Type B pancreatic cell (in vitro differentiated cells): ENCODE measurements at regions not wholly inside any gene's neighbourhood (a gene's known extent, or its start where the extent isn't known, plus 50 kb on each side); places are given as distances from the start of the nearest gene placed in this dataset.

Source experiments
- DNase-seq: peaks from one replicate; pipeline ENCODE4 v3.0.0; 2021; ENCODE audit warnings: mixed read lengths; ENCODE audit not compliant: unreplicated experiment; ENCODE audit errors: extremely low spot score
- H3K27ac Mint-ChIP-seq: 2 replicates; pipeline ENCODE4 v1.8.0; 2021; ENCODE audit warnings: mild to moderate bottlenecking, mixed read lengths
- H3K27me3 Mint-ChIP-seq: 2 replicates; pipeline ENCODE4 v1.8.0; 2021; ENCODE audit warnings: mixed read lengths
- H3K36me3 Mint-ChIP-seq: 2 replicates; pipeline ENCODE4 v1.8.0; 2021; ENCODE audit warnings: mixed read lengths
- H3K4me1 Mint-ChIP-seq: one replicate; pipeline ENCODE4 v1.8.0; 2021; ENCODE audit warnings: mixed read lengths; ENCODE audit not compliant: unreplicated experiment
- H3K4me3 Mint-ChIP-seq: 2 replicates; pipeline ENCODE4 v1.8.0; 2021; ENCODE audit warnings: mild to moderate bottlenecking, mixed read lengths
- H3K9me3 Mint-ChIP-seq: 2 replicates; pipeline ENCODE4 v1.8.0; 2021; ENCODE audit warnings: mixed read lengths
- TF ChIP-seq, protein P1 (sequence below): fragments of 200-600 bp; sonication (generic); conservative IDR thresholded peaks from 2 replicates; pipeline ENCODE4 v1.5.0; 2021; ENCODE audit warnings: antibody characterized with exemption, mild to moderate bottlenecking

DNA sequence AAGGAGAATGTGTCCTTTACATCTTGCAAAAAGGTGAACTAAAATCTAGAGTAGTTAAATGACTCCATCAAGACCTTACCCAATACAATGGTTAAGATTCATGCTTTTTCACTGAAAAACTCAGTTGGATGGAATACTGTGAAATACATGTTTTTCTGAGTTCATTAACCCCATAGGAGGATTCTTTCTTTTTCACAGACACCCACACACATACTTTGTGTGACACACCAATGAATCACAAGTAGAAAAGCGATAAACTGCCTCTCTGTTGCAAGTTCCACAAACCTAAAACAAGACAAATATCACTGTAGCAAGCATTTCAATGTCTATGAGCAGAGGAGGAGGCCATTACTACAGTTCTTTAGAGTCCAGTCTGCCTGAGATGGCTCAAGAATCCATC, 258.8 kb upstream of the CDH5 start:
- no peaks in the 10 kb centered on the region for H3K9me3 Mint-ChIP-seq
- peaks cover 29% of the 10 kb centered on the region for H3K27me3 Mint-ChIP-seq
- no peak for DNase-seq
- H3K4me3 Mint-ChIP-seq, result no peak overlapping the region
- no peaks in the 10 kb centered on the region for H3K36me3 Mint-ChIP-seq
- H3K4me1 Mint-ChIP-seq, result no peaks in the 10 kb centered on the region
- H3K27ac Mint-ChIP-seq, result no peak overlapping the region
- TF ChIP-seq, protein P1, sequence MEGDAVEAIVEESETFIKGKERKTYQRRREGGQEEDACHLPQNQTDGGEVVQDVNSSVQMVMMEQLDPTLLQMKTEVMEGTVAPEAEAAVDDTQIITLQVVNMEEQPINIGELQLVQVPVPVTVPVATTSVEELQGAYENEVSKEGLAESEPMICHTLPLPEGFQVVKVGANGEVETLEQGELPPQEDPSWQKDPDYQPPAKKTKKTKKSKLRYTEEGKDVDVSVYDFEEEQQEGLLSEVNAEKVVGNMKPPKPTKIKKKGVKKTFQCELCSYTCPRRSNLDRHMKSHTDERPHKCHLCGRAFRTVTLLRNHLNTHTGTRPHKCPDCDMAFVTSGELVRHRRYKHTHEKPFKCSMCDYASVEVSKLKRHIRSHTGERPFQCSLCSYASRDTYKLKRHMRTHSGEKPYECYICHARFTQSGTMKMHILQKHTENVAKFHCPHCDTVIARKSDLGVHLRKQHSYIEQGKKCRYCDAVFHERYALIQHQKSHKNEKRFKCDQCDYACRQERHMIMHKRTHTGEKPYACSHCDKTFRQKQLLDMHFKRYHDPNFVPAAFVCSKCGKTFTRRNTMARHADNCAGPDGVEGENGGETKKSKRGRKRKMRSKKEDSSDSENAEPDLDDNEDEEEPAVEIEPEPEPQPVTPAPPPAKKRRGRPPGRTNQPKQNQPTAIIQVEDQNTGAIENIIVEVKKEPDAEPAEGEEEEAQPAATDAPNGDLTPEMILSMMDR, result no peak

DNA sequence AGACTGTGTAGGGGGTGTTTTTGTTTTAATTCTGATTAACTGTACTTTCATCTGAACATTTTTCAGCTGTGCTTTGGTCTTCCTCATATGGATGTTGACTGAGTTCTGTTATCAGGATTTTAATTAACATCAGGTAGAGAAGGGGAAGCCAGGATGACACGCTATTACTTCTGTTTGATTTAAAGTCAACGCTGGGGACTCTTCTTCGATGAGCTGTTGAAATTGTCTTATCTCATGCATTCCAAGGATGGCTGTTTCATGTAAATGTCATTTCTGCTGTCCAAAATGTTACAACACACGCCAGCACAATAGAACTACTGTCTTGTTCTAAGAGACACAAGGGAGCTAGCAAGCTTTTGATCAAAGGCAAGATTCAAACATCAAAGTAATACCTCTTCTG, 263.3 kb upstream of the CDH5 start:
- DNase-seq, result no peak
- H3K4me3 Mint-ChIP-seq, result no peak overlapping the region
- no peaks in the 10 kb centered on the region for H3K4me1 Mint-ChIP-seq
- H3K27ac Mint-ChIP-seq, result no peak overlapping the region
- H3K36me3 Mint-ChIP-seq, result no peaks in the 10 kb centered on the region
- H3K9me3 Mint-ChIP-seq, result no peaks in the 10 kb centered on the region
- TF ChIP-seq, protein P1, result no peak
- peaks cover 27% of the 10 kb centered on the region for H3K27me3 Mint-ChIP-seq

DNA sequence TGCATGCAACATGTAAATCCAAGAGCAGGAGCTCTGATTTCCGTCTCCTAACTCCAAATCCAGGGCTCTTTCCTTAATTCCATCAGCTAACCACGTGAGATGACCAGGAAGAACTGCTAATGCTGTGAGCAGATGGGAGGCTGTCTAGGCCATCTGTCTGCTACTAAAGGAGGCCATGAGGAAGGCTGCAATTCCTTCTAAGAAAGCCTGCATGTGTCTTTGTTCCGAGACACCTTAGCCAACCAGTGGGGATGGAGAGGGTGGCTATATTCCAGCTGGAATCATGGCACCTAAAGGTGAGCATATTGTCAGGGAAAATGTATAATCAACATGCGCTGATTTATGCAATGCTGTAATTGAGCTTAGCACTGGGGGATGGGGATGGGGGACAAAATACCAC, 267.2 kb upstream of the CDH5 start:
- Mint-ChIP-seq H3K27ac (no peak overlapping the region), H3K36me3 (no peaks in the 10 kb centered on the region), H3K27me3 (peaks cover 25% of the 10 kb centered on the region), H3K9me3 (no peaks in the 10 kb centered on the region), H3K4me1 (no peaks in the 10 kb centered on the region), H3K4me3 (no peak overlapping the region)
- no peak for DNase-seq
- TF ChIP-seq, protein P1, result no peak

DNA sequence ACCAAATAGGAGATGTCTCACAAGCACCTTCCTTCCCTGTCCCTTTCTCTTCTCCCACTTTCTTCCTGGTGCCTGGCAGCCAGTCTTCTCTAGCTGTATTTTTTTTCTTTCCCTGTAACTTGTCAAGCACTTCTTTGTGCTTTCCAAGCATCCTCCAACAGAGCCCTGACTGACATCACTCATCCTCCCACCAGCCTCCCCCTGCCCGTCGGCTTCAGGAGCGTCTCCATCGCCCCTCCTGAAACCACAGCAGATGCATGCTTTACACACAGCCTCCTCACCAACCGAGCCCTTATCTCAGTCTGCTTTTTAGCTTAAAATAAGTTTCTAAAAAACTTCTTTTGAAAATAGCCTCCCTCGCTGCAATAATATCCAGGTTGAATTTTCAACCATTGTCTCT, 268.7 kb upstream of the CDH5 start:
- H3K4me1 Mint-ChIP-seq, result peaks cover 4% of the 10 kb centered on the region
- H3K9me3 Mint-ChIP-seq, result no peaks in the 10 kb centered on the region
- peaks cover 22% of the 10 kb centered on the region for H3K27me3 Mint-ChIP-seq
- TF ChIP-seq, protein P1, result no peak
- no peak for DNase-seq
- H3K4me3 Mint-ChIP-seq, result no peak overlapping the region
- H3K27ac Mint-ChIP-seq, result no peak overlapping the region
- no peaks in the 10 kb centered on the region for H3K36me3 Mint-ChIP-seq

DNA sequence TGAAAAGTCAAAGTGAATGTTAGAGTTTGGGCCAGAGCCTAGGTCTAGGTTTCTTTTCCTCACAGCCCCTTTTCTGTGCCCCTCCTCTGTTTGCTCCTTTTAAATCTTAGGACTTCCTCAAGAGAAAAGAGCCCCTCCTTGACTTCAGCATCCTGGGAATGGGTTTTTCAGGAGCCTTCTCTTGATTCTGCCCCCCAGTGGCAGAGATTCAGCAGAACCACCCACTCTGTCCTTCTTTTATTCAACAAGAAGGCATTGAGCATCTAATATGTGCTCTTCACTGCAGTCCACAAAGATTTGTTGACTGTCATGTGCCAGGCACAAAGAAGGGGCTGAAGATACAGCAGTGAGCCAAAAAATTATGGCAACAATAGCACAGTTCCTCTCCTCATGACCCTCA, 270.8 kb upstream of the CDH5 start:
- H3K9me3 Mint-ChIP-seq, result peaks cover 3% of the 10 kb centered on the region
- H3K36me3 Mint-ChIP-seq, result no peaks in the 10 kb centered on the region
- no peak overlapping the region for H3K27ac Mint-ChIP-seq
- H3K4me1 Mint-ChIP-seq, result peaks cover 18% of the 10 kb centered on the region
- DNase-seq, result no peak
- TF ChIP-seq, protein P1, result no peak
- peaks cover 22% of the 10 kb centered on the region for H3K27me3 Mint-ChIP-seq
- no peak overlapping the region for H3K4me3 Mint-ChIP-seq

DNA sequence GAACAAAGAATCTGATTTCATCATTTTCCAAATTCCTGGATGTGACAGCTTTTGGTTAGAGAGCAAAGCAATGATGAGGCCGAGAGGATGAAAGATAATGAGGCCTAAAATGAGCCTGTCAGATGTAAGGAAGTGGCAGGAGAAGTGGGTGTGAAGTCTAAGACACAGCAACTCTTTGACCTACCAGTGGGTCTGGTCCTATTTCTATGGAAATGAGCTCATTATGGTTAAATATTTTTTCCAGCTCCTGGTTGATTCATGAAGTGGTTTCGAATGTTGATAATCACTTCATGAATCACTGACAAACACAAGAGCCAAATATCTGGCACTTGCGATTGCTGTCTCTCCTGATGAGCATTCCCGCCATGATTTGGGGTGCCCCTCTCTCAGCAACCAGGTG, 273.3 kb upstream of the CDH5 start:
- DNase-seq, result no peak

More for the DNA sequence above, 273.3 kb upstream of the CDH5 start:
- H3K9me3 Mint-ChIP-seq, result peaks cover 6% of the 10 kb centered on the region
- H3K4me1 Mint-ChIP-seq, result peaks cover 18% of the 10 kb centered on the region
- peaks cover 13% of the 10 kb centered on the region for H3K27me3 Mint-ChIP-seq
- no peaks in the 10 kb centered on the region for H3K36me3 Mint-ChIP-seq
- TF ChIP-seq, protein P1, result no peak
- no peak overlapping the region for H3K27ac Mint-ChIP-seq
- H3K4me3 Mint-ChIP-seq, result no peak overlapping the region
